ENCODE measurements at regions not wholly inside any gene's neighbourhood (a gene's known extent, or its start where the extent isn't known, plus 50 kb on each side); places are given as distances from the start of the nearest gene placed in this dataset.

- H4K20me1 ChIP-seq (ENCODE audit: insufficient read depth, low read length) = no peaks in the 10 kb centered on the region
- no peak overlapping the region for H3K27ac ChIP-seq (ENCODE audit: low read depth, low read length)
- H3K27me3 ChIP-seq (ENCODE audit: insufficient read depth, low read length) = no peaks in the 10 kb centered on the region
- H3K4me1 ChIP-seq (ENCODE audit: insufficient read depth, low read length) = no peaks in the 10 kb centered on the region
- H3K4me3 ChIP-seq (ENCODE audit: insufficient read depth, low read length) = no peak overlapping the region
- H3K36me3 ChIP-seq (ENCODE audit: insufficient read depth, low read length) = no peaks in the 10 kb centered on the region
- no peaks in the 10 kb centered on the region for H3K9me3 ChIP-seq (ENCODE audit: low read depth, low read length)
- H3K4me2 ChIP-seq (ENCODE audit: insufficient read depth, low read length) = no peak overlapping the region
- DNase-seq (ENCODE audit: insufficient read length, low spot score, missing footprints) = no peak
- no peak overlapping the region for H2AFZ ChIP-seq (ENCODE audit: low read length)
- TF ChIP-seq CTCF (IDR thresholded peaks at IDR 0.05; ENCODE audit: extremely low read depth, low read depth, low read length) = no peak
- H3K79me2 ChIP-seq (ENCODE audit: insufficient read depth, low read length) = no peaks in the 10 kb centered on the region
These were observed 2066.7 kb downstream of the TP53TG3F start for GRCh38 chr16:35525979-35526590.

- no peak for TF ChIP-seq CTCF (IDR thresholded peaks at IDR 0.05; ENCODE audit: extremely low read depth, low read depth, low read length)
- DNase-seq (ENCODE audit: insufficient read length, low spot score, missing footprints) = no peak
- Histone ChIP-seq H2AFZ (ENCODE audit: low read length) (no peak overlapping the region), H3K4me3 (ENCODE audit: insufficient read depth, low read length) (no peak overlapping the region), H4K20me1 (ENCODE audit: insufficient read depth, low read length) (no peaks in the 10 kb centered on the region), H3K79me2 (ENCODE audit: insufficient read depth, low read length) (no peaks in the 10 kb centered on the region), H3K4me2 (ENCODE audit: insufficient read depth, low read length) (no peak overlapping the region), H3K36me3 (ENCODE audit: insufficient read depth, low read length) (no peaks in the 10 kb centered on the region), H3K4me1 (ENCODE audit: insufficient read depth, low read length) (no peaks in the 10 kb centered on the region), H3K9me3 (ENCODE audit: low read depth, low read length) (no peaks in the 10 kb centered on the region), H3K27ac (ENCODE audit: low read depth, low read length) (no peak overlapping the region), H3K27me3 (ENCODE audit: insufficient read depth, low read length) (no peaks in the 10 kb centered on the region)
These were observed 2073.2 kb downstream of the TP53TG3F start for GRCh38 chr16:35532576-35532975.

- no peaks in the 10 kb centered on the region for H3K36me3 ChIP-seq (ENCODE audit: insufficient read depth, low read length)
- H3K4me2 ChIP-seq (ENCODE audit: insufficient read depth, low read length) = no peak overlapping the region
- H3K4me3 ChIP-seq (ENCODE audit: insufficient read depth, low read length) = no peak overlapping the region
- H3K4me1 ChIP-seq (ENCODE audit: insufficient read depth, low read length) = no peaks in the 10 kb centered on the region
- no peak for TF ChIP-seq CTCF (IDR thresholded peaks at IDR 0.05; ENCODE audit: extremely low read depth, low read depth, low read length)
- no peaks in the 10 kb centered on the region for H3K27me3 ChIP-seq (ENCODE audit: insufficient read depth, low read length)
- no peaks in the 10 kb centered on the region for H3K79me2 ChIP-seq (ENCODE audit: insufficient read depth, low read length)
- H3K9me3 ChIP-seq (ENCODE audit: low read depth, low read length) = no peaks in the 10 kb centered on the region
- no peak overlapping the region for H2AFZ ChIP-seq (ENCODE audit: low read length)
- no peak overlapping the region for H3K27ac ChIP-seq (ENCODE audit: low read depth, low read length)
- no peak for DNase-seq (ENCODE audit: insufficient read length, low spot score, missing footprints)
- H4K20me1 ChIP-seq (ENCODE audit: insufficient read depth, low read length) = no peaks in the 10 kb centered on the region
These were observed 2074.3 kb downstream of the TP53TG3F start for GRCh38 chr16:35533683-35534082.

- TF ChIP-seq CTCF (IDR thresholded peaks at IDR 0.05; ENCODE audit: extremely low read depth, low read depth, low read length) = no peak
- Histone ChIP-seq H3K4me1 (ENCODE audit: insufficient read depth, low read length) (no peaks in the 10 kb centered on the region), H3K79me2 (ENCODE audit: insufficient read depth, low read length) (no peaks in the 10 kb centered on the region)
These were observed 2084.1 kb downstream of the TP53TG3F start for GRCh38 chr16:35543486-35543885.

More at GRCh38 chr16:35543486-35543885, 2084.1 kb downstream of the TP53TG3F start:
- H3K4me3 ChIP-seq (ENCODE audit: insufficient read depth, low read length) = no peak overlapping the region
- no peaks in the 10 kb centered on the region for H3K9me3 ChIP-seq (ENCODE audit: low read depth, low read length)
- no peaks in the 10 kb centered on the region for H3K27me3 ChIP-seq (ENCODE audit: insufficient read depth, low read length)
- H3K36me3 ChIP-seq (ENCODE audit: insufficient read depth, low read length) = no peaks in the 10 kb centered on the region
- no peak overlapping the region for H2AFZ ChIP-seq (ENCODE audit: low read length)
- no peak overlapping the region for H3K4me2 ChIP-seq (ENCODE audit: insufficient read depth, low read length)
- H3K27ac ChIP-seq (ENCODE audit: low read depth, low read length) = no peak overlapping the region
- no peak for DNase-seq (ENCODE audit: insufficient read length, low spot score, missing footprints)
- H4K20me1 ChIP-seq (ENCODE audit: insufficient read depth, low read length) = no peaks in the 10 kb centered on the region

Measured in osteoblast (primary cell).